A549 (cell line): ENCODE measurements at regions not wholly inside any gene's neighbourhood (a gene's known extent, or its start where the extent isn't known, plus 50 kb on each side); places are given as distances from the start of the nearest gene placed in this dataset.

Experiments used
- ATAC-seq, 2 experiments: fragments of 200-7000 bp in 1 of 2; fragments of >200 bp in 1 of 2; cut with Nextera tagmentation in 1 of 2; cut with Tn5 transposase in 1 of 2; 3 replicates each; pipeline versions ENCODE4 v1.8.0 to v1.9.1; 2018 to 2020; ENCODE audit warnings: mild to moderate bottlenecking in 1 of 2, moderate library complexity in 1 of 2
- CTCF ChIA-PET: fragments of 300-600 bp; sonication (Branson Sonifier 250); formaldehyde crosslinking; extraction: SDS; loops from one replicate; lab custom pipeline; 2021; ENCODE audit warnings: antibody characterized with exemption, inconsistent platforms; lab: Yijun Ruan, JAX
- POLR2A ChIA-PET: fragments of 350-600 bp; formaldehyde crosslinking; extraction: SDS; loops from one replicate; lab custom pipeline; 2021; ENCODE audit warnings: antibody characterized with exemption, inconsistent platforms; lab: Yijun Ruan, JAX
- DNase-seq, 2 experiments: peaks; one replicate each; pipeline versions ENCODE4 v3.0.0 to v3.0.0-alpha.2; 2011 to 2016; ENCODE audit warnings: low read depth in 1 of 2, low spot score in 1 of 2
- FAIRE-seq: peaks from 2 replicates; lab custom pipeline; 2011; peaks lifted over from hg19 to GRCh38; lab: Jason Lieb, UNC
- H3K27ac ChIP-seq, 2 experiments: fragments of >200 bp; sonication (Bioruptor Twin); formaldehyde crosslinking; 3 replicates each; pipeline ENCODE4 v1.5.1; 2016 to 2017
- H3K4me1 ChIP-seq: fragments of >200 bp; sonication (Bioruptor Twin); formaldehyde crosslinking; 3 replicates; pipeline ENCODE4 v1.6.1; 2016
- H3K4me2 ChIP-seq: fragments of >200 bp; sonication (Bioruptor Twin); formaldehyde crosslinking; 3 replicates; pipeline ENCODE4 v1.6.1; 2016
- H3K4me3 ChIP-seq: fragments of >200 bp; sonication (Bioruptor Twin); formaldehyde crosslinking; 3 replicates; pipeline ENCODE4 v1.5.1; 2016
- H3K9me3 ChIP-seq: fragments of >200 bp; sonication (Bioruptor Twin); formaldehyde crosslinking; 3 replicates; pipeline ENCODE4 v1.6.1; 2016
- BCL3 ChIP-seq: fragments of >200 bp; sonication (Bioruptor Twin); formaldehyde crosslinking; IDR thresholded peaks from 3 replicates; pipeline ENCODE4 v1.6.1; 2016
- BHLHE40 ChIP-seq: IDR thresholded peaks from 2 replicates; pipeline ENCODE4 v1.6.1; 2012; ENCODE audit warnings: low read depth, low read length, inconsistent platforms
- CEBPB ChIP-seq, 2 experiments: fragments of >200 bp in 1 of 2; sonication (Bioruptor Twin) in 1 of 2; formaldehyde crosslinking in 1 of 2; IDR thresholded peaks; 2 replicates each; pipeline ENCODE4 v1.6.1; 2012 to 2016
- CHD2 ChIP-seq: fragments of 150-350 bp; IDR thresholded peaks from 2 replicates; pipeline ENCODE4 v1.6.1; 2014; ENCODE audit warnings: low read length; ENCODE audit not compliant: partially characterized antibody
- CTCF ChIP-seq: fragments of >200 bp; sonication (Bioruptor Twin); formaldehyde crosslinking; IDR thresholded peaks from 3 replicates; pipeline ENCODE4 v1.5.1; 2016
- EHF ChIP-seq: fragments of 250-450 bp; sonication (Bioruptor Pico); IDR thresholded peaks from 2 replicates; pipeline ENCODE4 v1.5.0; 2020; ENCODE audit warnings: mild to moderate bottlenecking
- ELK1 ChIP-seq: fragments of 150-350 bp; IDR thresholded peaks from 2 replicates; pipeline ENCODE4 v1.6.1; 2014; ENCODE audit warnings: low read depth, mild to moderate bottlenecking, low read length
- ESRRA ChIP-seq: fragments of 150-350 bp; IDR thresholded peaks from 2 replicates; pipeline ENCODE4 v1.6.1; 2014; ENCODE audit warnings: mild to moderate bottlenecking, low read length, borderline replicate concordance
- FOSL2 ChIP-seq, 2 experiments: fragments of 450-650 bp in 1 of 2; fragments of >200 bp in 1 of 2; sonication (Bioruptor Twin) in 1 of 2; formaldehyde crosslinking; IDR thresholded peaks; 2 replicates each; pipeline versions ENCODE4 v1.5.0 to v1.6.1; 2016 to 2020; ENCODE audit warnings: mild to moderate bottlenecking in 1 of 2, moderate library complexity in 1 of 2
- HDAC2 ChIP-seq: fragments of 200-600 bp; sonication (generic); IDR thresholded peaks from 2 replicates; pipeline ENCODE4 v1.6.1; 2016
- HEYL ChIP-seq: fragments of 250-450 bp; sonication (Bioruptor Pico); IDR thresholded peaks from 2 replicates; pipeline ENCODE4 v1.8.0; 2021; ENCODE audit warnings: mild to moderate bottlenecking, moderate library complexity
- HOXB13 ChIP-seq: fragments of 250-450 bp; sonication (Bioruptor Pico); IDR thresholded peaks from 2 replicates; pipeline ENCODE4 v1.5.0; 2020; ENCODE audit warnings: low read depth, mild to moderate bottlenecking, moderate library complexity
- JUN ChIP-seq, 2 experiments: fragments of >200 bp; sonication (Bioruptor Twin); formaldehyde crosslinking; IDR thresholded peaks; 2 replicates in 1 of 2; 3 replicates in 1 of 2; pipeline ENCODE4 v1.6.1; 2016 to 2017
- KDM1A ChIP-seq: fragments of 200-600 bp; sonication (generic); IDR thresholded peaks from 2 replicates; pipeline ENCODE4 v1.6.1; 2016; ENCODE audit warnings: low read depth, mild to moderate bottlenecking
- MAFK ChIP-seq: fragments of 450-650 bp; IDR thresholded peaks from 2 replicates; pipeline ENCODE4 v1.6.1; 2014; ENCODE audit not compliant: partially characterized antibody
- MAX ChIP-seq: IDR thresholded peaks from 2 replicates; pipeline ENCODE4 v1.6.1; 2012
- MAZ ChIP-seq: fragments of 150-350 bp; IDR thresholded peaks from 2 replicates; pipeline ENCODE4 v1.6.1; 2014; ENCODE audit warnings: antibody characterized with exemption, low read depth, low read length, borderline replicate concordance
- NPAS2 ChIP-seq: fragments of 250-450 bp; sonication (Bioruptor Pico); IDR thresholded peaks from 2 replicates; pipeline ENCODE4 v1.8.0; 2022; ENCODE audit warnings: mild to moderate bottlenecking, moderate library complexity, borderline replicate concordance
- POLR2A ChIP-seq: IDR thresholded peaks from 2 replicates; pipeline ENCODE4 v1.6.1; 2012; ENCODE audit warnings: mild to moderate bottlenecking, low read length
- POLR2AphosphoS2 ChIP-seq: conservative IDR thresholded peaks from 2 replicates; pipeline ENCODE4 v1.6.1; 2012; ENCODE audit warnings: low read length, improper control_type of control experiment, inconsistent platforms
- RARB ChIP-seq: fragments of 250-450 bp; sonication (Bioruptor Pico); IDR thresholded peaks from 2 replicates; pipeline ENCODE4 v1.8.0; 2021; ENCODE audit warnings: mild to moderate bottlenecking, moderate library complexity
- RFX5 ChIP-seq: fragments of 450-650 bp; IDR thresholded peaks from 2 replicates; pipeline ENCODE4 v1.7.1; 2014; ENCODE audit warnings: antibody characterized with exemption, mild to moderate bottlenecking, moderate library complexity
- RNF2 ChIP-seq: fragments of 200-600 bp; sonication (generic); IDR thresholded peaks from 2 replicates; pipeline ENCODE4 v1.6.1; 2016; ENCODE audit warnings: low read depth, mild to moderate bottlenecking, antibody characterized with exemption, moderate library complexity, borderline replicate concordance
- SREBF2 ChIP-seq: fragments of 450-650 bp; IDR thresholded peaks from 2 replicates; pipeline ENCODE4 v1.6.1; 2014; ENCODE audit warnings: mild to moderate bottlenecking, moderate library complexity
- USF2 ChIP-seq: fragments of 450-650 bp; IDR thresholded peaks from 2 replicates; pipeline ENCODE4 v1.6.1; 2014; ENCODE audit warnings: antibody characterized with exemption
- ZC3H11A ChIP-seq: fragments of 450-650 bp; IDR thresholded peaks from 2 replicates; pipeline ENCODE4 v1.6.1; 2014; ENCODE audit warnings: antibody characterized with exemption, mild to moderate bottlenecking
- ZFP36 ChIP-seq: fragments of 450-650 bp; IDR thresholded peaks from 2 replicates; pipeline ENCODE4 v1.6.1; 2014; ENCODE audit warnings: borderline replicate concordance; ENCODE audit not compliant: partially characterized antibody
- ZNF302 ChIP-seq: fragments of 250-450 bp; sonication (Bioruptor Pico); IDR thresholded peaks from 2 replicates; pipeline ENCODE4 v1.9.0; 2021; ENCODE audit warnings: inconsistent platforms, mild to moderate bottlenecking, moderate library complexity
- ZSCAN20 ChIP-seq: fragments of 250-450 bp; sonication (Bioruptor Pico); IDR thresholded peaks from 2 replicates; pipeline ENCODE4 v1.8.0; 2022; ENCODE audit warnings: mild to moderate bottlenecking, moderate library complexity
- WGBS: methylation state at CpG from one replicate; pipeline ENCODE4 v1.1.6; 2017; ENCODE audit errors: missing lambda C conversion rate; 5-methylcytosine and 5-hydroxymethylcytosine counted together

GRCh38 chr3:19825193-19825592, 108.8 kb downstream of the EFHB start:
- no peak overlapping the region for H3K27ac ChIP-seq
- WGBS: 0% methylated on average over 1 of the region's 1 CpG
- ChIA-PET POLR2A (no interaction called here), CTCF (no interaction called here)
- no peak for DNase-seq
- no peak overlapping the region for H3K4me3 ChIP-seq
- H3K4me1 ChIP-seq: no peaks in the 10 kb centered on the region
- no peak overlapping the region for H3K4me2 ChIP-seq
- TF ChIP-seq JUN (IDR thresholded peaks at IDR 0.05) (no peak), MAFK (no peak), ZNF302 (CRISPR knock-in tag) (no peak), NPAS2 (CRISPR knock-in tag) (no peak), ESRRA (no peak), HEYL (CRISPR knock-in tag) (no peak), CEBPB (IDR thresholded peaks at IDR 0.05) (no peak), POLR2AphosphoS2 (no peak), BCL3 (no peak), ZC3H11A (no peak), KDM1A (no peak), RFX5 (no peak), MAZ (no peak)
- no peaks in the 10 kb centered on the region for H3K9me3 ChIP-seq
- no peak for FAIRE-seq
- ATAC-seq: no peak

GRCh38 chr3:19822805-19823204, 111.2 kb downstream of the EFHB start:
- H3K4me3 ChIP-seq: no peak overlapping the region
- no peak for FAIRE-seq

More at GRCh38 chr3:19822805-19823204, 111.2 kb downstream of the EFHB start:
- WGBS: 0% methylated on average over 3 of the region's 4 CpGs
- DNase-seq: no peak
- TF ChIP-seq SREBF2 (no peak), CTCF (no peak), HDAC2 (no peak), MAX (no peak), HOXB13 (CRISPR knock-in tag) (no peak), POLR2A (no peak), ZSCAN20 (CRISPR knock-in tag) (no peak), ESRRA (no peak), FOSL2 (IDR thresholded peaks at IDR 0.05) (no peak), FOSL2 (CRISPR knock-in tag; IDR thresholded peaks at IDR 0.05) (no peak), RARB (CRISPR knock-in tag) (no peak), KDM1A (no peak), ELK1 (no peak), RNF2 (no peak), ZFP36 (no peak), CHD2 (no peak), RFX5 (no peak), USF2 (no peak), EHF (CRISPR knock-in tag) (no peak), CEBPB (IDR thresholded peaks at IDR 0.05) (no peak), BHLHE40 (no peak)
- TF ChIP-seq, all 56 proteins: peak for 0
- H3K27ac ChIP-seq: no peak overlapping the region
- no peaks in the 10 kb centered on the region for H3K4me1 ChIP-seq
- ChIA-PET POLR2A (no interaction called here), CTCF (no interaction called here)
- H3K4me2 ChIP-seq: no peak overlapping the region
- no peaks in the 10 kb centered on the region for H3K9me3 ChIP-seq
- no peak for ATAC-seq
